ENCODE measurements at regions not wholly inside any gene's neighbourhood (a gene's known extent, or its start where the extent isn't known, plus 50 kb on each side); places are given as distances from the start of the nearest gene placed in this dataset.

DNA sequence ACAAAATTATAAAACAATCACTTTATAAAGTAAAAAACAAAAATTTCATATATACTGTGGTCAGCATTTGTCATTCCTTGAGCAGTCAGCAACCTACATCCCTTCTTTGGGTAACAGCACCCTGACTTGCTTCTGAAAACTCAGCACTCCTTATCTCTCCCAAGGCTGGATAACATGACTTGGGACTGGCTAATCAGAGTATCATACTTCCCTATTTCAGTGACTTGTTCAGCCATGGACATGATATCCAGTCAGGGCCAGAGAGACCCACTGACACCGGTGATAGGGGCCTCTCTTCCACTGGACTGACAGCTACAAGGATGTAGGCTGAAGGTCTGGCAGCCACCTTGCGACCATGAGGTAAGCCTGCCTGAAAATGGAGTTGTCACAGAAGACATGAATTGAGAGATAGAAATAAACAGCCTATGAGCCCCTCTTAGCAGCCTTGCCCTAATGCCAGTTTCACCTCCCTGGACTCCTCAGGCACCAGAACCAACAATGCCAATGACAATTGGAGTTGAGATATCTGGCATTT, 84.4 kb upstream of the NEBL start:
- H2AK5ac ChIP-seq (ENCODE audit: low read depth, low read length) = no peak overlapping the region
- no peak overlapping the region for H3K9ac ChIP-seq (ENCODE audit: low read depth, low read length, poor library complexity)
- no peak overlapping the region for H2BK120ac ChIP-seq (ENCODE audit: low read depth, low read length)
- peaks cover 6 to 14% of the 10 kb centered on the region in 2 donors for H3K4me1 ChIP-seq (ENCODE audit: control insufficient read depth in 2 of 2, insufficient read depth in 1 of 2, low read depth in 1 of 2, low read length in 2 of 2)
- H2AFZ ChIP-seq (ENCODE audit: low read length) = no peak overlapping the region
- H2BK15ac ChIP-seq (ENCODE audit: low read length) = no peak overlapping the region
- H2BK5ac ChIP-seq (ENCODE audit: low read length) = no peak overlapping the region
- no CpG with 5 or more reads among the region's 2 CpGs for WGBS, 2 donors (ENCODE audit: extremely low coverage in 2 of 2, insufficient read length in 2 of 2, insufficient replicate concordance in 1 of 2)
- H3K14ac ChIP-seq (ENCODE audit: low read length) = no peak overlapping the region
- H3K36me3 ChIP-seq (replicated peaks in 1 of 2; ENCODE audit: control insufficient read depth in 2 of 2, insufficient read depth in 2 of 2, low read length in 2 of 2) = no peaks in the 10 kb centered on the region
- H4K91ac ChIP-seq (ENCODE audit: low read depth, low read length, poor library complexity) = no peak overlapping the region
- no peak overlapping the region for H3K23ac ChIP-seq (ENCODE audit: low read depth, low read length, poor library complexity)
- no peak overlapping the region for H3K4ac ChIP-seq (ENCODE audit: low read length)
- H3K4me2 ChIP-seq (ENCODE audit: insufficient read depth, low read length, poor library complexity, severe bottlenecking) = no peak overlapping the region
- H3K27ac ChIP-seq (replicated peaks; ENCODE audit: low read length) = no peak overlapping the region
- no peaks in the 10 kb centered on the region for H3K79me1 ChIP-seq (ENCODE audit: low read depth, low read length)
- no peak overlapping the region for H2BK12ac ChIP-seq (ENCODE audit: low read length)
- no peak overlapping the region for H3K18ac ChIP-seq (ENCODE audit: low read length)
- H3K9me3 ChIP-seq (replicated peaks in 1 of 2; ENCODE audit: control insufficient read depth in 2 of 2, insufficient read depth in 1 of 2, low read depth in 1 of 2, low read length in 2 of 2) = no peaks in the 10 kb centered on the region
- H3K27me3 ChIP-seq (ENCODE audit: control insufficient read depth in 3 of 3, insufficient read depth in 3 of 3, low read depth in 1 of 3, low read length in 3 of 3) = no peaks in the 10 kb centered on the region
- DNase-seq (ENCODE audit: low spot score) = no peak
- no peak overlapping the region for H4K8ac ChIP-seq (ENCODE audit: low read depth, low read length)
- H3K4me3 ChIP-seq (ENCODE audit: low read length in 2 of 2) = no peak overlapping the region

DNA sequence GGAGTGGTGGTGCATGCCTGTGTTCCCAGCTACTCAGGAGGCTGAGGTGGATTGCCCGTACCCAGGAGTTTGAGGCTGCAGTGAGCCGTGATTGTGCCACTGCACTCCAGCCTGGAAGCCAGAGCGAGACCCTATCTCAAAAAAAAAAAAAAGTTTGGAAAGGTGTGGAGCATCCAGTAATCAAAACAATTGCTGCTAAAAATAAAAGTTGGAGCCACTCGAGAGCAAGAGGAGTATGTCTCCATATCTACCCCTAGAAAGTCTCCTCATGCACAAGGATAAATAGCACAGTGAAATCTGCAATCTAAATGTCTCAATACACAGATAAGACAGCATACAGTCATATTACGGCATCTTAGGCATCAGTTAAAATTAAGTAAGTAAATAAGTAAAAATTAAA, 81.5 kb upstream of the NEBL start:
- no peak overlapping the region for H3K27ac ChIP-seq (replicated peaks; ENCODE audit: low read length)
- no CpG with 5 or more reads among the region's 5 CpGs for WGBS, 2 donors (ENCODE audit: extremely low coverage in 2 of 2, insufficient read length in 2 of 2, insufficient replicate concordance in 1 of 2)
- no peak overlapping the region for H4K8ac ChIP-seq (ENCODE audit: low read depth, low read length)
- no peaks in the 10 kb centered on the region for H3K27me3 ChIP-seq (ENCODE audit: control insufficient read depth in 3 of 3, insufficient read depth in 3 of 3, low read depth in 1 of 3, low read length in 3 of 3)
- no peak overlapping the region for H3K4me2 ChIP-seq (ENCODE audit: insufficient read depth, low read length, poor library complexity, severe bottlenecking)
- no peak for DNase-seq (ENCODE audit: low spot score)
- no peak overlapping the region for H3K18ac ChIP-seq (ENCODE audit: low read length)
- H3K9ac ChIP-seq (ENCODE audit: low read depth, low read length, poor library complexity) = no peak overlapping the region
- no peaks in the 10 kb centered on the region for H3K9me3 ChIP-seq (replicated peaks in 1 of 2; ENCODE audit: control insufficient read depth in 2 of 2, insufficient read depth in 1 of 2, low read depth in 1 of 2, low read length in 2 of 2)
- H2AFZ ChIP-seq (ENCODE audit: low read length) = no peak overlapping the region
- no peak overlapping the region for H3K23ac ChIP-seq (ENCODE audit: low read depth, low read length, poor library complexity)
- H3K14ac ChIP-seq (ENCODE audit: low read length) = no peak overlapping the region
- H3K4ac ChIP-seq (ENCODE audit: low read length) = no peak overlapping the region
- no peak overlapping the region for H2BK12ac ChIP-seq (ENCODE audit: low read length)
- H2BK120ac ChIP-seq (ENCODE audit: low read depth, low read length) = no peak overlapping the region
- no peaks in the 10 kb centered on the region for H3K36me3 ChIP-seq (replicated peaks in 1 of 2; ENCODE audit: control insufficient read depth in 2 of 2, insufficient read depth in 2 of 2, low read length in 2 of 2)
- H2BK5ac ChIP-seq (ENCODE audit: low read length) = no peak overlapping the region
- no peak overlapping the region for H3K4me3 ChIP-seq (ENCODE audit: low read length in 2 of 2)
- H2AK5ac ChIP-seq (ENCODE audit: low read depth, low read length) = no peak overlapping the region
- H2BK15ac ChIP-seq (ENCODE audit: low read length) = no peak overlapping the region
- H4K91ac ChIP-seq (ENCODE audit: low read depth, low read length, poor library complexity) = no peak overlapping the region
- no peaks in the 10 kb centered on the region for H3K79me1 ChIP-seq (ENCODE audit: low read depth, low read length)
- H3K4me1 ChIP-seq (ENCODE audit: control insufficient read depth in 2 of 2, insufficient read depth in 1 of 2, low read depth in 1 of 2, low read length in 2 of 2) = peaks cover 4 to 9% of the 10 kb centered on the region in 2 donors

DNA sequence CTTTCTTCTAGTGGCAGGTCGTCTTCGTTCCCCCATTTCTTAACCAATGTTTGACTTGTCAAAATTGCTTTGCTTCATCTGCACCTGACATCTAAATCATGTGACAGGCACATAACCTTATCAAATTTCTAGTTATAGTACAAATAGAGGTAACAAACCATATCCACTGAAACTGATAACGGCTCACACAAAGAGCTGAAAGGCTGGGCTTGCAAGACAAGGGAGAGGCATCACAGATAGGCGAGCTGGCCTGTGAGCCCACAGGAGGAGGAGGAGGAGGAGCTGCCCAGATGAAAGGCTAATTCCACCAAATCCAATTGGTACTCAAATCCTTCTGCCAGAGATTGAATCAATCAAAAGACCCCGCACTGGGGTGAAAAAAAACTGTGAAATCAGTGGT, 80.2 kb upstream of the NEBL start:
- peak overlapping the region; percentile 27 for H3K27ac ChIP-seq (replicated peaks; ENCODE audit: low read length)
- no peak overlapping the region for H4K8ac ChIP-seq (ENCODE audit: low read depth, low read length)
- H3K4me3 ChIP-seq (ENCODE audit: low read length in 2 of 2) = no peak overlapping the region
- no peaks in the 10 kb centered on the region for H3K79me1 ChIP-seq (ENCODE audit: low read depth, low read length)
- no peak overlapping the region for H2AK5ac ChIP-seq (ENCODE audit: low read depth, low read length)
- H3K18ac ChIP-seq (ENCODE audit: low read length) = no peak overlapping the region
- H2BK15ac ChIP-seq (ENCODE audit: low read length) = no peak overlapping the region
- H3K27me3 ChIP-seq (ENCODE audit: control insufficient read depth in 3 of 3, insufficient read depth in 3 of 3, low read depth in 1 of 3, low read length in 3 of 3) = no peaks in the 10 kb centered on the region
- H2BK12ac ChIP-seq (ENCODE audit: low read length) = no peak overlapping the region
- H2AFZ ChIP-seq (ENCODE audit: low read length) = peak overlapping the region; percentile 63
- peaks cover 4 to 9% of the 10 kb centered on the region in 2 donors for H3K4me1 ChIP-seq (ENCODE audit: control insufficient read depth in 2 of 2, insufficient read depth in 1 of 2, low read depth in 1 of 2, low read length in 2 of 2)
- H3K23ac ChIP-seq (ENCODE audit: low read depth, low read length, poor library complexity) = no peak overlapping the region
- no peak overlapping the region for H3K14ac ChIP-seq (ENCODE audit: low read length)
- no peak overlapping the region for H2BK5ac ChIP-seq (ENCODE audit: low read length)
- no peak for DNase-seq (ENCODE audit: low spot score)
- H3K36me3 ChIP-seq (replicated peaks in 1 of 2; ENCODE audit: control insufficient read depth in 2 of 2, insufficient read depth in 2 of 2, low read length in 2 of 2) = no peaks in the 10 kb centered on the region
- H3K4me2 ChIP-seq (ENCODE audit: insufficient read depth, low read length, poor library complexity, severe bottlenecking) = peak overlapping the region; percentile 21
- no peak overlapping the region for H2BK120ac ChIP-seq (ENCODE audit: low read depth, low read length)
- H3K9ac ChIP-seq (ENCODE audit: low read depth, low read length, poor library complexity) = no peak overlapping the region
- WGBS, 2 donors (ENCODE audit: extremely low coverage in 2 of 2, insufficient read length in 2 of 2, insufficient replicate concordance in 1 of 2) = no CpG with 5 or more reads among the region's 5 CpGs
- no peaks in the 10 kb centered on the region for H3K9me3 ChIP-seq (replicated peaks in 1 of 2; ENCODE audit: control insufficient read depth in 2 of 2, insufficient read depth in 1 of 2, low read depth in 1 of 2, low read length in 2 of 2)
- H3K4ac ChIP-seq (ENCODE audit: low read length) = no peak overlapping the region
- no peak overlapping the region for H4K91ac ChIP-seq (ENCODE audit: low read depth, low read length, poor library complexity)

DNA sequence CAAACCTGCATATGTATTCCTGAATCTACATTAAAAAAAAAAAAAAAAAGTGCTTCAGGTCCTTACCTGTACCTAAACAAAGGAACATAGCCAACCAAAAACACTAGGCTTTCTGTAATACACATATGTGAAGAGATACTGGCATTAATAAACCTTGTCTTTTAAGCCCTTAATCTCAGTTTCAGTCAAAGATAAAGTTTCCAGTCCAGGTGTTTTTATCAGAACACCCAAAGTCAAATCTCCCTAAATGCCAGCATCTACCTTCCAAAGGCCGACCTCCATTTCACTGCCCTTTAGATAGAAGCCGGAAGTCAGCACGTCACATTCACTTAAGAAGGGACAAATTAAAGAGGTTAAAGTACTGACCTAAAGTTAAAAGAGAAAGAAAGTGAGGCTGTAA, 79.8 kb upstream of the NEBL start:
- no peak overlapping the region for H2BK120ac ChIP-seq (ENCODE audit: low read depth, low read length)
- WGBS, 2 donors (ENCODE audit: extremely low coverage in 2 of 2, insufficient read length in 2 of 2, insufficient replicate concordance in 1 of 2) = no CpG with 5 or more reads among the region's 3 CpGs

More for the DNA sequence above, 79.8 kb upstream of the NEBL start:
- H3K36me3 ChIP-seq (replicated peaks in 1 of 2; ENCODE audit: control insufficient read depth in 2 of 2, insufficient read depth in 2 of 2, low read length in 2 of 2) = no peaks in the 10 kb centered on the region
- H3K9ac ChIP-seq (ENCODE audit: low read depth, low read length, poor library complexity) = no peak overlapping the region
- H3K18ac ChIP-seq (ENCODE audit: low read length) = no peak overlapping the region
- no peak overlapping the region for H2BK15ac ChIP-seq (ENCODE audit: low read length)
- no peak overlapping the region for H3K14ac ChIP-seq (ENCODE audit: low read length)
- peak overlapping the region; percentile 63 for H2AFZ ChIP-seq (ENCODE audit: low read length)
- H3K27ac ChIP-seq (replicated peaks; ENCODE audit: low read length) = peak overlapping the region; percentile 27
- H4K8ac ChIP-seq (ENCODE audit: low read depth, low read length) = no peak overlapping the region
- H3K27me3 ChIP-seq (ENCODE audit: control insufficient read depth in 3 of 3, insufficient read depth in 3 of 3, low read depth in 1 of 3, low read length in 3 of 3) = no peaks in the 10 kb centered on the region
- H3K9me3 ChIP-seq (replicated peaks in 1 of 2; ENCODE audit: control insufficient read depth in 2 of 2, insufficient read depth in 1 of 2, low read depth in 1 of 2, low read length in 2 of 2) = no peaks in the 10 kb centered on the region
- DNase-seq (ENCODE audit: low spot score) = no peak
- no peak overlapping the region for H2BK5ac ChIP-seq (ENCODE audit: low read length)
- no peak overlapping the region for H4K91ac ChIP-seq (ENCODE audit: low read depth, low read length, poor library complexity)
- no peak overlapping the region for H2BK12ac ChIP-seq (ENCODE audit: low read length)
- no peak overlapping the region for H3K23ac ChIP-seq (ENCODE audit: low read depth, low read length, poor library complexity)
- peaks cover 4 to 9% of the 10 kb centered on the region in 2 donors for H3K4me1 ChIP-seq (ENCODE audit: control insufficient read depth in 2 of 2, insufficient read depth in 1 of 2, low read depth in 1 of 2, low read length in 2 of 2)
- H3K79me1 ChIP-seq (ENCODE audit: low read depth, low read length) = no peaks in the 10 kb centered on the region
- H3K4ac ChIP-seq (ENCODE audit: low read length) = no peak overlapping the region
- no peak overlapping the region for H2AK5ac ChIP-seq (ENCODE audit: low read depth, low read length)
- H3K4me2 ChIP-seq (ENCODE audit: insufficient read depth, low read length, poor library complexity, severe bottlenecking) = peak overlapping the region; percentile 21
- H3K4me3 ChIP-seq (ENCODE audit: low read length in 2 of 2) = no peak overlapping the region

Measured in neuronal stem cell (in vitro differentiated cells).